ENCODE measurements at regions not wholly inside any gene's neighbourhood (a gene's known extent, or its start where the extent isn't known, plus 50 kb on each side); places are given as distances from the start of the nearest gene placed in this dataset.

GRCh38 chr6:40334496-40335270 lies 252.5 kb downstream of the LRFN2 start:
- Histone ChIP-seq H3K27ac (no peak overlapping the region), H4K20me1 (ENCODE audit: insufficient read depth) (no peaks in the 10 kb centered on the region), H3K79me2 (ENCODE audit: low read depth) (no peaks in the 10 kb centered on the region), H3K9me2 (ENCODE audit: insufficient read depth) (no peaks in the 10 kb centered on the region), H3K9me3 (ENCODE audit: insufficient read depth, low read depth) (no peaks in the 10 kb centered on the region), H3K36me3 (ENCODE audit: low read depth) (no peaks in the 10 kb centered on the region), H3K4me3 (no peak overlapping the region), H2AFZ (no peak overlapping the region), H3F3A (ENCODE audit: insufficient read depth, low read depth) (no peaks in the 10 kb centered on the region), H3K4me2 (no peak overlapping the region), H3K27me3 (ENCODE audit: insufficient read depth, low read depth) (peaks cover 47% of the 10 kb centered on the region), H3K4me1 (replicated peaks; ENCODE audit: insufficient read depth) (no peaks in the 10 kb centered on the region)
- CTCF ChIA-PET, result no interaction called here
- TF ChIP-seq EZH2 (IDR thresholded peaks at IDR 0.05; ENCODE audit: low read depth), result no peak
- no peak for TF ChIP-seq CTCF (conservative IDR thresholded peaks at IDR 0.05)
- POLR2A ChIA-PET (ENCODE audit: unreplicated experiment), result no interaction called here
- no peak for DNase-seq
- intact Hi-C loops (cut with micrococcal nuclease; ENCODE audit: unreplicated experiment), result no loop called here
- BruUV-seq (replicated peaks), result no TSS peak

- Histone ChIP-seq H3K27ac (no peak overlapping the region), H3K4me3 (no peak overlapping the region), H3K4me2 (no peak overlapping the region), H3K36me3 (ENCODE audit: low read depth) (no peaks in the 10 kb centered on the region), H3F3A (ENCODE audit: insufficient read depth, low read depth) (no peaks in the 10 kb centered on the region), H2AFZ (no peak overlapping the region), H3K4me1 (replicated peaks; ENCODE audit: insufficient read depth) (no peaks in the 10 kb centered on the region), H3K79me2 (ENCODE audit: low read depth) (no peaks in the 10 kb centered on the region), H3K9me2 (ENCODE audit: insufficient read depth) (no peaks in the 10 kb centered on the region), H3K9me3 (ENCODE audit: insufficient read depth, low read depth) (no peaks in the 10 kb centered on the region), H3K27me3 (ENCODE audit: insufficient read depth, low read depth) (peaks cover 24% of the 10 kb centered on the region), H4K20me1 (ENCODE audit: insufficient read depth) (peaks cover 3% of the 10 kb centered on the region; the same call in 1 of the 2 replicates)
- ChIA-PET CTCF (no interaction called here), POLR2A (ENCODE audit: unreplicated experiment) (no interaction called here)
- no peak for DNase-seq
- BruUV-seq (replicated peaks), result no TSS peak
- intact Hi-C loops (cut with micrococcal nuclease; ENCODE audit: unreplicated experiment), result no loop called here
- TF ChIP-seq CTCF (conservative IDR thresholded peaks at IDR 0.05), result no peak
- no peak for TF ChIP-seq EZH2 (IDR thresholded peaks at IDR 0.05; ENCODE audit: low read depth)
Observed at GRCh38 chr6:40331545-40331944, 255.6 kb downstream of the LRFN2 start.

- no peaks in the 10 kb centered on the region for H3K36me3 ChIP-seq (ENCODE audit: low read depth)
- no TSS peak for BruUV-seq (replicated peaks)
- H3K9me3 ChIP-seq (ENCODE audit: insufficient read depth, low read depth), result no peaks in the 10 kb centered on the region
- no peak for DNase-seq
- no peaks in the 10 kb centered on the region for H3K79me2 ChIP-seq (ENCODE audit: low read depth)
- POLR2A ChIA-PET (ENCODE audit: unreplicated experiment), result no interaction called here
- H3F3A ChIP-seq (ENCODE audit: insufficient read depth, low read depth), result no peaks in the 10 kb centered on the region
- H3K9me2 ChIP-seq (ENCODE audit: insufficient read depth), result no peaks in the 10 kb centered on the region
- intact Hi-C loops (cut with micrococcal nuclease; ENCODE audit: unreplicated experiment), result no loop called here
- H3K4me2 ChIP-seq, result no peak overlapping the region
- no peak overlapping the region for H3K4me3 ChIP-seq
- TF ChIP-seq EZH2 (IDR thresholded peaks at IDR 0.05; ENCODE audit: low read depth) (no peak), CTCF (conservative IDR thresholded peaks at IDR 0.05) (no peak)
- CTCF ChIA-PET, result interaction anchor here (0.6 kb wide), 1 partner anchor 571 kb away, joined by 8 read pairs; no protein-coding TSS in a partner anchor
- no peak overlapping the region for H2AFZ ChIP-seq
- H4K20me1 ChIP-seq (ENCODE audit: insufficient read depth), result peaks cover 3% of the 10 kb centered on the region; the same call in 1 of the 2 replicates
- peaks cover 20% of the 10 kb centered on the region; the same call in 1 of the 2 replicates for H3K27me3 ChIP-seq (ENCODE audit: insufficient read depth, low read depth)
- H3K4me1 ChIP-seq (replicated peaks; ENCODE audit: insufficient read depth), result no peaks in the 10 kb centered on the region
- no peak overlapping the region for H3K27ac ChIP-seq
Observed at GRCh38 chr6:40330301-40330721, 256.9 kb downstream of the LRFN2 start.
